HCT116 (cell line): ENCODE measurements at regions not wholly inside any gene's neighbourhood (a gene's known extent, or its start where the extent isn't known, plus 50 kb on each side); places are given as distances from the start of the nearest gene placed in this dataset.

Source experiments
- ATAC-seq: fragments of 200-7000 bp; cut with Tn5 transposase; 2 replicates; pipeline ENCODE4 v1.9.1; 2020; ENCODE audit warnings: mild to moderate bottlenecking, moderate library complexity
- BruUV-seq: library from RNA; stranded (reverse); fragments of 400-500 nt; replicated peaks from 2 replicates; lab custom pipeline; 2021; lab: Mats Ljungman, UMichigan
- CTCF ChIA-PET: fragments of 300-600 bp; sonication (Branson Sonifier 250); formaldehyde crosslinking; loops from one replicate; lab custom pipeline; 2021; ENCODE audit warnings: antibody characterized with exemption; lab: Charles Lee
- POLR2A ChIA-PET: fragments of 300-600, 350-600 bp; sonication (Branson Sonifier 250); formaldehyde crosslinking; loops from one replicate; lab custom pipeline; 2021; ENCODE audit warnings: antibody characterized with exemption; lab: Charles Lee
- RAD21 ChIA-PET, 2 experiments: fragments of 300-600 bp; sonication (Branson Sonifier 250); formaldehyde crosslinking; loops; one replicate each; lab custom pipeline; 2023; ENCODE audit warnings: low total read pairs in 2 of 2; ENCODE audit not compliant: uncharacterized antibody in 2 of 2, unreplicated experiment in 2 of 2, low non-redundant PET in 1 of 2; lab: Charles Lee
- DNase-seq: peaks from one replicate; pipeline ENCODE4 v3.0.0-alpha.2; 2010; ENCODE audit warnings: low read depth, low spot score
- H2AFZ ChIP-seq: fragments of 200-600 bp; shearing (Covaris generic), sonication (generic); 2 replicates; pipeline ENCODE4 v1.6.1; 2017; ENCODE audit warnings: low read depth, mixed run types, mixed read lengths, antibody characterized with exemption, low read length; ENCODE audit not compliant: poor library complexity, severe bottlenecking
- H3K27ac ChIP-seq: 2 replicates; pipeline ENCODE4 v1.5.1; 2012; ENCODE audit warnings: low read depth, low read length
- H3K27me3 ChIP-seq: fragments of 200-600 bp; sonication (generic); 2 replicates; pipeline ENCODE4 v1.6.1; 2016; ENCODE audit warnings: mixed run types, low read length, mixed read lengths; ENCODE audit not compliant: insufficient read depth
- H3K36me3 ChIP-seq, 2 experiments: fragments of 200-500 bp in 1 of 2; fragments of 200-600 bp in 1 of 2; sonication (Bioruptor generic) in 1 of 2; sonication (generic) in 1 of 2; 2 replicates each; pipeline versions ENCODE4 v1.5.1 to v1.6.1; 2014 to 2016; ENCODE audit warnings: low read length in 2 of 2, inconsistent platforms in 1 of 2, mixed read lengths in 1 of 2, mixed run types in 1 of 2; ENCODE audit not compliant: insufficient read depth in 2 of 2, control insufficient read depth in 1 of 2
- H3K4me1 ChIP-seq, 2 experiments: fragments of 200-600 bp in 1 of 2; sonication (generic) in 1 of 2; 2 replicates each; pipeline versions ENCODE4 v1.5.1 to v1.6.1; 2012 to 2017; ENCODE audit warnings: low read length in 2 of 2, inconsistent platforms in 1 of 2, mild to moderate bottlenecking in 1 of 2, mixed read lengths in 1 of 2, mixed run types in 1 of 2, moderate library complexity in 1 of 2; ENCODE audit not compliant: insufficient read depth in 2 of 2, control insufficient read depth in 1 of 2
- H3K4me2 ChIP-seq: fragments of 200-600 bp; sonication (generic); 2 replicates; pipeline ENCODE4 v1.6.1; 2017; ENCODE audit warnings: mixed run types, low read length, mixed read lengths
- H3K4me3 ChIP-seq, 2 experiments: fragments of 200-600 bp in 1 of 2; sonication (generic) in 1 of 2; replicated peaks in 1 of 2; 2 replicates each; pipeline ENCODE4 v1.5.1; 2011 to 2016; ENCODE audit warnings: low read length in 2 of 2, control low read depth in 1 of 2, low read depth in 1 of 2, mild to moderate bottlenecking in 1 of 2, mixed read lengths in 1 of 2, mixed run types in 1 of 2
- H3K79me2 ChIP-seq: fragments of 200-600 bp; sonication (generic); 2 replicates; pipeline ENCODE4 v1.6.1; 2017; ENCODE audit warnings: mild to moderate bottlenecking, mixed run types, low read length, moderate library complexity, mixed read lengths; ENCODE audit not compliant: insufficient read depth
- H3K9ac ChIP-seq: fragments of 200-600 bp; sonication (generic); 2 replicates; pipeline ENCODE4 v1.6.1; 2016; ENCODE audit warnings: low read length, mixed read lengths
- H3K9me2 ChIP-seq: fragments of 200-600 bp; sonication (generic), shearing (Covaris generic); 2 replicates; pipeline ENCODE4 v1.6.1; 2017; ENCODE audit warnings: mixed run types, mild to moderate bottlenecking, moderate library complexity; ENCODE audit not compliant: insufficient read depth
- H3K9me3 ChIP-seq, 2 experiments: fragments of 200-500 bp in 1 of 2; fragments of 200-600 bp in 1 of 2; sonication (Bioruptor generic) in 1 of 2; sonication (generic) in 1 of 2; 2 replicates each; pipeline ENCODE4 v1.6.1; 2014 to 2017; ENCODE audit warnings: low read length in 2 of 2, mixed read lengths in 2 of 2, inconsistent platforms in 1 of 2, low read depth in 1 of 2, mild to moderate bottlenecking in 1 of 2, mixed run types in 1 of 2, moderate library complexity in 1 of 2; ENCODE audit not compliant: control insufficient read depth in 1 of 2, insufficient read depth in 1 of 2
- H4K20me1 ChIP-seq: fragments of 200-600 bp; sonication (generic), shearing (Covaris generic); 2 replicates; pipeline ENCODE4 v1.6.1; 2017; ENCODE audit warnings: mixed run types, mild to moderate bottlenecking, moderate library complexity; ENCODE audit not compliant: insufficient read depth
- CEBPB ChIP-seq: IDR thresholded peaks from 2 replicates; pipeline ENCODE4 v1.6.1; 2012; ENCODE audit warnings: low read depth
- EGR1 ChIP-seq: IDR thresholded peaks from 2 replicates; pipeline ENCODE4 v1.6.1; 2012; ENCODE audit warnings: low read depth
- ELF1 ChIP-seq: IDR thresholded peaks from 2 replicates; pipeline ENCODE4 v1.6.1; 2012; ENCODE audit warnings: low read depth, borderline replicate concordance
- EZH2 ChIP-seq: fragments of 200-600 bp; sonication (generic); IDR thresholded peaks from 2 replicates; pipeline ENCODE4 v1.6.1; 2017; ENCODE audit warnings: antibody characterized with exemption, mixed run types
- EZH2phosphoT487 ChIP-seq: fragments of 200-600 bp; IDR thresholded peaks from 2 replicates; pipeline ENCODE4 v1.6.1; 2018; ENCODE audit warnings: antibody characterized with exemption, borderline replicate concordance
- POLR2AphosphoS5 ChIP-seq: IDR thresholded peaks from 2 replicates; pipeline ENCODE4 v1.6.1; 2011; ENCODE audit warnings: mild to moderate bottlenecking, low read depth, low read length, moderate library complexity
- SIN3A ChIP-seq: IDR thresholded peaks from 2 replicates; pipeline ENCODE4 v1.6.1; 2012; ENCODE audit warnings: low read depth
- SP1 ChIP-seq: IDR thresholded peaks from 2 replicates; pipeline ENCODE4 v1.6.1; 2012; ENCODE audit warnings: low read depth
- SRF ChIP-seq: IDR thresholded peaks from 2 replicates; pipeline ENCODE4 v1.6.1; 2012; ENCODE audit warnings: low read depth
- YY1 ChIP-seq: IDR thresholded peaks from 2 replicates; pipeline ENCODE4 v1.6.1; 2011; ENCODE audit warnings: low read length, low read depth, moderate library complexity, mild to moderate bottlenecking; ENCODE audit not compliant: insufficient replicate concordance; ENCODE audit errors: extremely low read depth
- ZNF274 ChIP-seq: fragments of 200-500 bp; sonication (Bioruptor generic); IDR thresholded peaks from 2 replicates; pipeline ENCODE4 v1.6.1; 2014; ENCODE audit warnings: mild to moderate bottlenecking, low read depth, low read length, inconsistent platforms
- intact Hi-C: fragments of 100-400 bp; cut with micrococcal nuclease; formaldehyde crosslinking; loops from 2 replicates; pipeline ENCODE4 v1.10.0; 2022
- TF ChIP-seq, protein P1 (sequence below): IDR thresholded peaks from 2 replicates; pipeline ENCODE4 v1.6.1; 2011; ENCODE audit warnings: mild to moderate bottlenecking, low read length, moderate library complexity; ENCODE audit not compliant: insufficient replicate concordance; ENCODE audit errors: extremely low read depth
- TF ChIP-seq, protein P2 (sequence below): IDR thresholded peaks from 2 replicates; pipeline ENCODE4 v1.6.1; 2012
- TF ChIP-seq, protein P3 (sequence below), 3 experiments: fragments of 200-600 bp in 1 of 3; sonication (generic) in 1 of 3; IDR thresholded peaks in 2 of 3; conservative IDR thresholded peaks in 1 of 3; 2 replicates each; pipeline ENCODE4 v1.5.1; 2012 to 2017; ENCODE audit warnings: low read depth in 2 of 3, low read length in 2 of 3, antibody characterized with exemption in 1 of 3, borderline replicate concordance in 1 of 3, control low read depth in 1 of 3, mild to moderate bottlenecking in 1 of 3, mixed read lengths in 1 of 3, mixed run types in 1 of 3, moderate library complexity in 1 of 3; ENCODE audit not compliant: insufficient read depth in 1 of 3

DNA sequence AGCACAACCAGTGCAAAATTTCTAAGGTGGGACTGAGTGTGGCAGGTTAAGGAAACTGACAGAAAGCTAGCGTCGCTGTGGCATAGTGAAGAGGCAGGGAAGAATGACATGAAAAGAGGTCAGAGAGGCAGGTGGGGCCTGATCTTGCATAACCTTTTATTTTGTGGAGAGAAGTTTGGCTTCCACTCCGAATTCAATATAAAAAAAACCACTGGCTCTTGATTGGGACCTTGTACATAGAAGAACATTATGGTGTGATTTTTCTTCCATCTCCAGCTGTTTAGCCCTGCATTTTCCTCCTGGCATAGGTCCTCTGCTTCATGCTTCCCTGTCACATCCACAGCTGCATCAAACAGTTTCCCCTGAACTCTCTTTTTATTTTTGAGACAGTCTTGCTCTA, 170.5 kb upstream of the MEOX2 start:
- ATAC-seq (no peak), DNase-seq (no peak)
- BruUV-seq = no TSS peak
- no peaks in the 10 kb centered on the region for H3K36me3 ChIP-seq
- H3K79me2 ChIP-seq = no peaks in the 10 kb centered on the region
- H3K27me3 ChIP-seq = no peaks in the 10 kb centered on the region
- RAD21 ChIA-PET = no interaction called here
- POLR2A ChIA-PET = no interaction called here
- no peaks in the 10 kb centered on the region for H3K4me1 ChIP-seq
- no peaks in the 10 kb centered on the region for H3K9me2 ChIP-seq
- no peak overlapping the region for H3K27ac ChIP-seq
- no peaks in the 10 kb centered on the region for H3K9me3 ChIP-seq
- TF ChIP-seq SRF (no peak), ZNF274 (no peak), YY1 (no peak), EZH2phosphoT487 (no peak), ELF1 (no peak)
- TF ChIP-seq, protein P1, sequence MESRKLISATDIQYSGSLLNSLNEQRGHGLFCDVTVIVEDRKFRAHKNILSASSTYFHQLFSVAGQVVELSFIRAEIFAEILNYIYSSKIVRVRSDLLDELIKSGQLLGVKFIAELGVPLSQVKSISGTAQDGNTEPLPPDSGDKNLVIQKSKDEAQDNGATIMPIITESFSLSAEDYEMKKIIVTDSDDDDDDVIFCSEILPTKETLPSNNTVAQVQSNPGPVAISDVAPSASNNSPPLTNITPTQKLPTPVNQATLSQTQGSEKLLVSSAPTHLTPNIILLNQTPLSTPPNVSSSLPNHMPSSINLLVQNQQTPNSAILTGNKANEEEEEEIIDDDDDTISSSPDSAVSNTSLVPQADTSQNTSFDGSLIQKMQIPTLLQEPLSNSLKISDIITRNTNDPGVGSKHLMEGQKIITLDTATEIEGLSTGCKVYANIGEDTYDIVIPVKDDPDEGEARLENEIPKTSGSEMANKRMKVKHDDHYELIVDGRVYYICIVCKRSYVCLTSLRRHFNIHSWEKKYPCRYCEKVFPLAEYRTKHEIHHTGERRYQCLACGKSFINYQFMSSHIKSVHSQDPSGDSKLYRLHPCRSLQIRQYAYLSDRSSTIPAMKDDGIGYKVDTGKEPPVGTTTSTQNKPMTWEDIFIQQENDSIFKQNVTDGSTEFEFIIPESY = no peak
- H3K9ac ChIP-seq = no peak overlapping the region
- intact Hi-C loops = no loop called here
- no peaks in the 10 kb centered on the region for H4K20me1 ChIP-seq
- CTCF ChIA-PET = no interaction called here
- H3K4me3 ChIP-seq = no peak overlapping the region
- no peak overlapping the region for H3K4me2 ChIP-seq
- H2AFZ ChIP-seq = no peak overlapping the region

DNA sequence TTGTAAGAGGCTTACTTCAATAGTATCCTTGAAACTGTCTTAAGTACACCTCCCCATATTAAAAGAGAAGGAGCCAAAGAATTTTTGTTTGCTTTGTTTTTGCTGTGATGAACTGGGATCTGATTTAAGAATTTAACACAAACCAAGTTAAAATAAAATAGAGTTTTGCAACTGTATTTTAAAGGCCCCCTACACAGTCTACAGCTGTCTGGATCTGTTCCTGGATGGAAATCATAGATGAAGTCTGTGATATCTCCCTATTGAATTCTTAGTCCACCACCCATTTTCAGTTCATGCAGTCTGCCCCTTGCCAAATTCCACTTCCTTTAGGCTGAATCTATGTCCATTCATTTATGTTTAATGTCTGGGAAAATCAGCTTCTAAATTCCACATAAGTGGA, 169.8 kb upstream of the MEOX2 start:
- H3K4me1 ChIP-seq = no peaks in the 10 kb centered on the region
- ChIA-PET RAD21 (no interaction called here), POLR2A (no interaction called here), CTCF (no interaction called here)
- no peaks in the 10 kb centered on the region for H3K27me3 ChIP-seq
- ATAC-seq (no peak), DNase-seq (no peak)
- no peak overlapping the region for H3K4me2 ChIP-seq
- H3K27ac ChIP-seq = no peak overlapping the region
- H3K79me2 ChIP-seq = no peaks in the 10 kb centered on the region
- H3K9ac ChIP-seq = no peak overlapping the region
- H3K36me3 ChIP-seq = no peaks in the 10 kb centered on the region
- H3K9me3 ChIP-seq = no peaks in the 10 kb centered on the region
- intact Hi-C loops = no loop called here
- H4K20me1 ChIP-seq = no peaks in the 10 kb centered on the region
- no TSS peak for BruUV-seq
- no peak overlapping the region for H2AFZ ChIP-seq
- H3K9me2 ChIP-seq = no peaks in the 10 kb centered on the region
- no peak overlapping the region for H3K4me3 ChIP-seq
- TF ChIP-seq SP1 (no peak), POLR2AphosphoS5 (no peak), SIN3A (no peak), CEBPB (no peak), EZH2 (no peak), EGR1 (no peak), YY1 (no peak)
- TF ChIP-seq, protein P2, sequence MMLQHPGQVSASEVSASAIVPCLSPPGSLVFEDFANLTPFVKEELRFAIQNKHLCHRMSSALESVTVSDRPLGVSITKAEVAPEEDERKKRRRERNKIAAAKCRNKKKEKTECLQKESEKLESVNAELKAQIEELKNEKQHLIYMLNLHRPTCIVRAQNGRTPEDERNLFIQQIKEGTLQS = no peak
- TF ChIP-seq, protein P1 = no peak
- TF ChIP-seq, protein P3, sequence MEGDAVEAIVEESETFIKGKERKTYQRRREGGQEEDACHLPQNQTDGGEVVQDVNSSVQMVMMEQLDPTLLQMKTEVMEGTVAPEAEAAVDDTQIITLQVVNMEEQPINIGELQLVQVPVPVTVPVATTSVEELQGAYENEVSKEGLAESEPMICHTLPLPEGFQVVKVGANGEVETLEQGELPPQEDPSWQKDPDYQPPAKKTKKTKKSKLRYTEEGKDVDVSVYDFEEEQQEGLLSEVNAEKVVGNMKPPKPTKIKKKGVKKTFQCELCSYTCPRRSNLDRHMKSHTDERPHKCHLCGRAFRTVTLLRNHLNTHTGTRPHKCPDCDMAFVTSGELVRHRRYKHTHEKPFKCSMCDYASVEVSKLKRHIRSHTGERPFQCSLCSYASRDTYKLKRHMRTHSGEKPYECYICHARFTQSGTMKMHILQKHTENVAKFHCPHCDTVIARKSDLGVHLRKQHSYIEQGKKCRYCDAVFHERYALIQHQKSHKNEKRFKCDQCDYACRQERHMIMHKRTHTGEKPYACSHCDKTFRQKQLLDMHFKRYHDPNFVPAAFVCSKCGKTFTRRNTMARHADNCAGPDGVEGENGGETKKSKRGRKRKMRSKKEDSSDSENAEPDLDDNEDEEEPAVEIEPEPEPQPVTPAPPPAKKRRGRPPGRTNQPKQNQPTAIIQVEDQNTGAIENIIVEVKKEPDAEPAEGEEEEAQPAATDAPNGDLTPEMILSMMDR (IDR thresholded peaks at IDR 0.05 in 2 of 3, conservative IDR thresholded peaks at IDR 0.05 in 1 of 3; ENCODE audit: borderline replicate concordance in 1 of 3, insufficient read depth in 1 of 3, low read depth in 2 of 3, low read length in 2 of 3) = no peak
